ENCODE measurements at regions not wholly inside any gene's neighbourhood (a gene's known extent, or its start where the extent isn't known, plus 50 kb on each side); places are given as distances from the start of the nearest gene placed in this dataset.

- Histone ChIP-seq H3K4me3 (no peak overlapping the region), H3K36me3 (no peaks in the 10 kb centered on the region), H3K27me3 (no peaks in the 10 kb centered on the region), H3K4me1 (peaks cover 0 to 3% (median 0%) of the 10 kb centered on the region in 3 donors), H3K9me3 (no peaks in the 10 kb centered on the region), H3K27ac (no peak overlapping the region)
- no peak for ATAC-seq
- no peak for FAIRE-seq
- DNase-seq = no peak
- 63 to 76% methylated on average over 1 of the region's 1 CpG for WGBS, 2 donors
- intact Hi-C loops (cut with DNase I) = no loop called here
- TF ChIP-seq CTCF (IDR thresholded peaks at IDR 0.05) = no peak
Measured at GRCh38 chr2:142722086-142722485, 155.4 kb upstream of the KYNU start.

GRCh38 chr2:142721015-142721414 lies 156.4 kb upstream of the KYNU start:
- 73 to 74% methylated on average over 2 of the region's 2 CpGs for WGBS, 2 donors
- FAIRE-seq = no peak

GRCh38 chr2:142718576-142719155 lies 158.8 kb upstream of the KYNU start:
- no peaks in the 10 kb centered on the region for H3K4me1 ChIP-seq
- intact Hi-C loops (cut with DNase I) = no loop called here
- ATAC-seq (no peak), DNase-seq (no peak), FAIRE-seq (no peak)
- H3K9me3 ChIP-seq = no peaks in the 10 kb centered on the region
- WGBS, 2 donors = 46 to 51% methylated on average over 7 of the region's 7 CpGs
- no peaks in the 10 kb centered on the region for H3K36me3 ChIP-seq
- no peaks in the 10 kb centered on the region for H3K27me3 ChIP-seq
- H3K27ac ChIP-seq = no peak overlapping the region
- no peak overlapping the region for H3K4me3 ChIP-seq
- TF ChIP-seq CTCF (IDR thresholded peaks at IDR 0.05) = no peak

More at GRCh38 chr2:142721015-142721414, 156.4 kb upstream of the KYNU start:
- no peak for DNase-seq
- no peak overlapping the region for H3K4me3 ChIP-seq
- no peak for TF ChIP-seq CTCF (IDR thresholded peaks at IDR 0.05)
- peaks cover 0 to 3% (median 0%) of the 10 kb centered on the region in 3 donors for H3K4me1 ChIP-seq
- no peak overlapping the region for H3K27ac ChIP-seq
- no peak for ATAC-seq
- no peaks in the 10 kb centered on the region for H3K9me3 ChIP-seq
- H3K27me3 ChIP-seq = no peaks in the 10 kb centered on the region
- H3K36me3 ChIP-seq = no peaks in the 10 kb centered on the region
- intact Hi-C loops (cut with DNase I) = no loop called here

GRCh38 chr2:142716463-142717242 lies 160.8 kb upstream of the KYNU start:
- H3K36me3 ChIP-seq = no peaks in the 10 kb centered on the region
- no peaks in the 10 kb centered on the region for H3K27me3 ChIP-seq
- H3K27ac ChIP-seq = no peak overlapping the region
- ATAC-seq (no peak), DNase-seq (no peak), FAIRE-seq (no peak)
- no peak overlapping the region for H3K4me3 ChIP-seq
- intact Hi-C loops (cut with DNase I) = no loop called here
- H3K4me1 ChIP-seq = no peaks in the 10 kb centered on the region
- no peak for TF ChIP-seq CTCF (IDR thresholded peaks at IDR 0.05)
- H3K9me3 ChIP-seq = no peaks in the 10 kb centered on the region
- 61 to 72% methylated on average over 6 of the region's 6 CpGs for whole genome bisulfite sequencing, 2 donors

- TF ChIP-seq CTCF (IDR thresholded peaks at IDR 0.05) = no peak
- no peaks in the 10 kb centered on the region for H3K9me3 ChIP-seq
- no peaks in the 10 kb centered on the region for H3K36me3 ChIP-seq
- H3K4me1 ChIP-seq = no peaks in the 10 kb centered on the region
- 75 to 83% methylated on average over 2 of the region's 2 CpGs for WGBS, 2 donors
- FAIRE-seq (no peak), DNase-seq (no peak), ATAC-seq (no peak)
- H3K4me3 ChIP-seq = no peak overlapping the region
- no peak overlapping the region for H3K27ac ChIP-seq
- intact Hi-C loops (cut with DNase I) = no loop called here
- H3K27me3 ChIP-seq = no peaks in the 10 kb centered on the region
Measured at GRCh38 chr2:142714600-142714999, 162.9 kb upstream of the KYNU start.
